ENCODE measurements at regions not wholly inside any gene's neighbourhood (a gene's known extent, or its start where the extent isn't known, plus 50 kb on each side); places are given as distances from the start of the nearest gene placed in this dataset.

DNA sequence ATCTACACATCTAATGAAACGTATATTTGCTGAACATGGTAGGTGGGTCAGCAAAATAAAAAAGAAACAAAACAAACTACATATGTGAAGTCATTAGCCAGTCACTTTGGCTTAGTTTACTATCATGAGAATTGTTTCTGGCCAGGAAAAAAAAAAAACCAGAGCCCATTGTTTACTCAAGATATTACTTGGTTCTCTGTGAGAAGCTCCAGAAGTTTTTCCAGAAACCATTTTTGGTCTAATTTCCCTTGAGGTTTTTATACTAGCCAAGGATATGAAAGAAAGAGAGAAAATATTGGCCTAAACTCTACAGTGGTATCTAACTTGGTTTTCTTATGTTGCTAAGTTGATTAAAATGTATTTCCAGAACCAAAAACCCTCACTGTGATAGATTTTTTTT, 259.1 kb downstream of the PDHA2 start:
- Histone ChIP-seq H3K27me3 (replicated peaks; ENCODE audit: control insufficient read depth, insufficient read depth, low read length) (no peaks in the 10 kb centered on the region), H3K4me3 (replicated peaks; ENCODE audit: low read depth, low read length) (no peak overlapping the region), H3K36me3 (ENCODE audit: control insufficient read depth, insufficient read depth, low read length) (no peaks in the 10 kb centered on the region)
- DNase-seq (ENCODE audit: extremely low read depth, insufficient read length), result no peak
- TF ChIP-seq, protein P1, sequence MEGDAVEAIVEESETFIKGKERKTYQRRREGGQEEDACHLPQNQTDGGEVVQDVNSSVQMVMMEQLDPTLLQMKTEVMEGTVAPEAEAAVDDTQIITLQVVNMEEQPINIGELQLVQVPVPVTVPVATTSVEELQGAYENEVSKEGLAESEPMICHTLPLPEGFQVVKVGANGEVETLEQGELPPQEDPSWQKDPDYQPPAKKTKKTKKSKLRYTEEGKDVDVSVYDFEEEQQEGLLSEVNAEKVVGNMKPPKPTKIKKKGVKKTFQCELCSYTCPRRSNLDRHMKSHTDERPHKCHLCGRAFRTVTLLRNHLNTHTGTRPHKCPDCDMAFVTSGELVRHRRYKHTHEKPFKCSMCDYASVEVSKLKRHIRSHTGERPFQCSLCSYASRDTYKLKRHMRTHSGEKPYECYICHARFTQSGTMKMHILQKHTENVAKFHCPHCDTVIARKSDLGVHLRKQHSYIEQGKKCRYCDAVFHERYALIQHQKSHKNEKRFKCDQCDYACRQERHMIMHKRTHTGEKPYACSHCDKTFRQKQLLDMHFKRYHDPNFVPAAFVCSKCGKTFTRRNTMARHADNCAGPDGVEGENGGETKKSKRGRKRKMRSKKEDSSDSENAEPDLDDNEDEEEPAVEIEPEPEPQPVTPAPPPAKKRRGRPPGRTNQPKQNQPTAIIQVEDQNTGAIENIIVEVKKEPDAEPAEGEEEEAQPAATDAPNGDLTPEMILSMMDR (IDR thresholded peaks at IDR 0.05; ENCODE audit: insufficient read depth, low read length, poor library complexity, severe bottlenecking), result no peak

DNA sequence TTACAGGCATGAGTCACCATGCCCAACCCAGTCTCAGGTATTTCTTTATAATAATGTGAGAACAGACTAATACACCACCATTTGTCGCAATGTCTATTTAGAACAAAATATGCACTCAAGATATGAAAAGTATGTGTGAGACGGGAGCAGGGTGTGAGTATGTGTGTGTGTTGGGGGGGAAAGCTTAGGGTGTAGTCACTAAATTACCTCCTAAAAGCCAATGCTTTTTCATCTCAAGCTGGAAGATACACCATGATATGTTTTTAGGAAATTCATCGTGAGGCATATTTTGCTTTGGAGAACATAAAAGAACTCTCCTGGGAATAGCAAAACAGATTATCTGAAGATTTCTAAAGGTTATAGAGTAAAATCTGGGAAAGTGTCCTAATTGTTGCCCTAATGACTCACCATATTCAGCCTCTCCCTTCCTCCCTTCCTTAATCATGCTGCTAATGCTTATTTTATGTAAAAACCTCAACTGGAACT, 262.7 kb downstream of the PDHA2 start:
- TF ChIP-seq, protein P1 (IDR thresholded peaks at IDR 0.05; ENCODE audit: insufficient read depth, low read length, poor library complexity, severe bottlenecking), result no peak
- no peaks in the 10 kb centered on the region for H3K36me3 ChIP-seq (ENCODE audit: control insufficient read depth, insufficient read depth, low read length)
- no peaks in the 10 kb centered on the region for H3K27me3 ChIP-seq (replicated peaks; ENCODE audit: control insufficient read depth, insufficient read depth, low read length)
- no peak overlapping the region for H3K4me3 ChIP-seq (replicated peaks; ENCODE audit: low read depth, low read length)
- DNase-seq (ENCODE audit: extremely low read depth, insufficient read length), result no peak

DNA sequence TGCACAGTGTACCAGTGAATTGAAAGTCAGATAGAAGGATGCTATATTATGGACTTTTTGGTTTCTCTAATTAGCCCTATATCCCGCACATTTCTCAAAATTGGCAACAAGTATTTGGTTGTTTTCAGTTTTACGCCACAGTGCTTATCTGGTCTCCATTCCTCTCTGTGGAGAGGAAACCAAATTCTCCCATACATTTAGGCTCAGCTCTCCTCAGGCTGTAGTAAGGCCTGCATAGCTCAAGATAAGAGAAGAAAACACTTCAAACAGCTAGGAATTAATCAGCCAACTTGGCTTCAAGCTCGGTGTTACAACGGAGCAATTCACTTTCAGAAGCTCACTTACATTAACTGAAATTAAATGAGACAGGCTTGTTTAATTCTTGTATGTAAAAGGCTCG, 263.2 kb downstream of the PDHA2 start:
- no peaks in the 10 kb centered on the region for H3K27me3 ChIP-seq (replicated peaks; ENCODE audit: control insufficient read depth, insufficient read depth, low read length)
- TF ChIP-seq, protein P1 (IDR thresholded peaks at IDR 0.05; ENCODE audit: insufficient read depth, low read length, poor library complexity, severe bottlenecking), result no peak
- H3K4me3 ChIP-seq (replicated peaks; ENCODE audit: low read depth, low read length), result no peak overlapping the region
- no peaks in the 10 kb centered on the region for H3K36me3 ChIP-seq (ENCODE audit: control insufficient read depth, insufficient read depth, low read length)
- DNase-seq (ENCODE audit: extremely low read depth, insufficient read length), result no peak

DNA sequence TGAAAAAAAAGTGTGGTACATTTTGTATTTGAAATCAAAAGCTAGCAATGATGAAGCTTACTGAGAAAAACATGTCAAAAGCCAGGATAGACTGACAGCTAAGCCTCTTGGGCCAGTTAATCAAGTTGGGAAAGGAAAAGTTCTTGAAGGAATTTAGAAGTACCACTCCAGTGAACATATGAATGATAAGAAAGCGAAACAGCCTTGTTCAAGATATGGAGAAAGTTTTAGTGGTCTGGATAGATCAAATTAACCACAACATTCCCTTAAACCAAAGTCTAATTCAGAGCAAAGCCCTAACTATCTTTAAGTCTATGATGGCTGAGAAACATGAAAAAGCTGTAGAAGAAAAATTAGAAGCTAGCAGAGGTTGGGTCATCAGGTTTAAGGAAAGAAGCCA, 268.3 kb downstream of the PDHA2 start:
- H3K27me3 ChIP-seq (replicated peaks; ENCODE audit: control insufficient read depth, insufficient read depth, low read length), result no peaks in the 10 kb centered on the region
- no peaks in the 10 kb centered on the region for H3K36me3 ChIP-seq (ENCODE audit: control insufficient read depth, insufficient read depth, low read length)
- DNase-seq (ENCODE audit: extremely low read depth, insufficient read length), result no peak
- TF ChIP-seq, protein P1 (IDR thresholded peaks at IDR 0.05; ENCODE audit: insufficient read depth, low read length, poor library complexity, severe bottlenecking), result no peak
- no peak overlapping the region for H3K4me3 ChIP-seq (replicated peaks; ENCODE audit: low read depth, low read length)

DNA sequence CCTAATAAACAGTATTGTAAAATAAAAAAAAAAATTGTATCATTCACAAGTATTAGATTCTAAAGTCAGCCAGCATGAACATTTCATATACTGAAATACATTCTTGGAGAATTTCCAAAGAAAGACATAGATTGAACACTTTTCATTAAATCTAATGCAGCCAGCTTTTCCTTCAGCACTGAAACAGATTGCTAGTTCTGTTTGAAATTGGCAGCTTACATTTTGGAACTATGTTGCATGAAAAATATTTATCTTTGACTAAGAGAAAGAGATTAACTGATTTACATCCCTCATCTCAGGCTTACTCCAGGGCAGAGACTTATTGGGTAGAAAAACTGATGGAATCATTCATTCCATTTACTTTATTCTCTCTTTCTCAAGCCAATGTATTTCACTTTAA, 272.7 kb downstream of the PDHA2 start:
- no peak overlapping the region for H3K4me3 ChIP-seq (replicated peaks; ENCODE audit: low read depth, low read length)
- DNase-seq (ENCODE audit: extremely low read depth, insufficient read length), result no peak
- H3K36me3 ChIP-seq (ENCODE audit: control insufficient read depth, insufficient read depth, low read length), result no peaks in the 10 kb centered on the region
- TF ChIP-seq, protein P1 (IDR thresholded peaks at IDR 0.05; ENCODE audit: insufficient read depth, low read length, poor library complexity, severe bottlenecking), result no peak
- H3K27me3 ChIP-seq (replicated peaks; ENCODE audit: control insufficient read depth, insufficient read depth, low read length), result no peaks in the 10 kb centered on the region

DNA sequence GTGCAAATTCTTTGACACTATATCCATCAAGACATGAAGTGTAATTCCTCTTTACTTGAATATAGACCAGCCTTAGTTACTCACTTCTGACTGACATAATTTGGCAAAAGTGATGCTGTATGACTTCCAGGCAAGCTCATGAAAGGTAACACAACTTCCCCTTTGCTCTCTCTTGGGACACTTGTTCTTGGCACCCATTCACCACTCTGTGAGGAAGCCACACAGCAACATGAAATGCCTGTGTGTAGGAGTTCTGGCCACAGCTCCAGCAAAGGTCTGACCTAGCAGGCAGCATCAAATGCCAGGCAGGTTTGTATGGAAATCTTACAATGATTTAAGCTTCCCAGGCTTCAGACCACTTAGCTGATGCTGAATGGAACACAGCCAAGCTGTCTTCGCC, 280.3 kb downstream of the PDHA2 start:
- TF ChIP-seq, protein P1 (IDR thresholded peaks at IDR 0.05; ENCODE audit: insufficient read depth, low read length, poor library complexity, severe bottlenecking), result no peak
- DNase-seq (ENCODE audit: extremely low read depth, insufficient read length), result no peak
- no peaks in the 10 kb centered on the region for H3K36me3 ChIP-seq (ENCODE audit: control insufficient read depth, insufficient read depth, low read length)

More for the DNA sequence above, 280.3 kb downstream of the PDHA2 start:
- Histone ChIP-seq H3K4me3 (replicated peaks; ENCODE audit: low read depth, low read length) (no peak overlapping the region), H3K27me3 (replicated peaks; ENCODE audit: control insufficient read depth, insufficient read depth, low read length) (no peaks in the 10 kb centered on the region)

Data from GM06990 (cell line).